Omental fat pad (tissue), 3 donors: ENCODE measurements at regions not wholly inside any gene's neighbourhood (a gene's known extent, or its start where the extent isn't known, plus 50 kb on each side); places are given as distances from the start of the nearest gene placed in this dataset.

Experiments
- ATAC-seq: fragments of 150-250 bp; one replicate; pipeline ENCODE4 v1.9.1; 2016; ENCODE audit warnings: mild to moderate bottlenecking, moderate library complexity; ENCODE audit not compliant: low FRiP score
- DNase-seq: peaks from one replicate; pipeline ENCODE4 v3.0.0-alpha.2; 2019; ENCODE audit warnings: low spot score
- TF ChIP-seq, protein P1 (sequence below), 3 donors: fragments of 450-650 bp; IDR thresholded peaks; one replicate each; pipeline ENCODE4 v1.5.1; 2016 to 2017; ENCODE audit warnings: antibody characterized with exemption in 3 of 3, mild to moderate bottlenecking in 3 of 3, moderate library complexity in 2 of 3

DNA sequence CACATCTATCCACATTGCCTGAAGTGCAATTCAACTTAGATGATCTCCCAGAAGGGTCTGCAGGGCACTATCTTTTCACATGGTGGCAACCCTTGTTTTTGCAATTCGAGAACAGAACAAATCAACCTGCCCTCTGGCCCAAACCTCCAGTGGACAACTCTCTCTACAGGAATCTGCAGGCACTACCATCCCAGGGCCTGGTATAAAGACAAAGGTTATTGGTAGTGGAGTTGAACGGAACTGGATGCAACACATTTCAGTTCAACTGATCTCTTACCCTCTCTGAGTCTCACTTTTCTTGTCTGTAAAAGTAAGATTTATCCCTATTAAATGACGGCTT is 153.2 kb upstream of the EGFLAM start:
- ATAC-seq (no peak), DNase-seq (no peak)
- TF ChIP-seq, protein P1, sequence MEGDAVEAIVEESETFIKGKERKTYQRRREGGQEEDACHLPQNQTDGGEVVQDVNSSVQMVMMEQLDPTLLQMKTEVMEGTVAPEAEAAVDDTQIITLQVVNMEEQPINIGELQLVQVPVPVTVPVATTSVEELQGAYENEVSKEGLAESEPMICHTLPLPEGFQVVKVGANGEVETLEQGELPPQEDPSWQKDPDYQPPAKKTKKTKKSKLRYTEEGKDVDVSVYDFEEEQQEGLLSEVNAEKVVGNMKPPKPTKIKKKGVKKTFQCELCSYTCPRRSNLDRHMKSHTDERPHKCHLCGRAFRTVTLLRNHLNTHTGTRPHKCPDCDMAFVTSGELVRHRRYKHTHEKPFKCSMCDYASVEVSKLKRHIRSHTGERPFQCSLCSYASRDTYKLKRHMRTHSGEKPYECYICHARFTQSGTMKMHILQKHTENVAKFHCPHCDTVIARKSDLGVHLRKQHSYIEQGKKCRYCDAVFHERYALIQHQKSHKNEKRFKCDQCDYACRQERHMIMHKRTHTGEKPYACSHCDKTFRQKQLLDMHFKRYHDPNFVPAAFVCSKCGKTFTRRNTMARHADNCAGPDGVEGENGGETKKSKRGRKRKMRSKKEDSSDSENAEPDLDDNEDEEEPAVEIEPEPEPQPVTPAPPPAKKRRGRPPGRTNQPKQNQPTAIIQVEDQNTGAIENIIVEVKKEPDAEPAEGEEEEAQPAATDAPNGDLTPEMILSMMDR (IDR thresholded peaks at IDR 0.05) = no peak

DNA sequence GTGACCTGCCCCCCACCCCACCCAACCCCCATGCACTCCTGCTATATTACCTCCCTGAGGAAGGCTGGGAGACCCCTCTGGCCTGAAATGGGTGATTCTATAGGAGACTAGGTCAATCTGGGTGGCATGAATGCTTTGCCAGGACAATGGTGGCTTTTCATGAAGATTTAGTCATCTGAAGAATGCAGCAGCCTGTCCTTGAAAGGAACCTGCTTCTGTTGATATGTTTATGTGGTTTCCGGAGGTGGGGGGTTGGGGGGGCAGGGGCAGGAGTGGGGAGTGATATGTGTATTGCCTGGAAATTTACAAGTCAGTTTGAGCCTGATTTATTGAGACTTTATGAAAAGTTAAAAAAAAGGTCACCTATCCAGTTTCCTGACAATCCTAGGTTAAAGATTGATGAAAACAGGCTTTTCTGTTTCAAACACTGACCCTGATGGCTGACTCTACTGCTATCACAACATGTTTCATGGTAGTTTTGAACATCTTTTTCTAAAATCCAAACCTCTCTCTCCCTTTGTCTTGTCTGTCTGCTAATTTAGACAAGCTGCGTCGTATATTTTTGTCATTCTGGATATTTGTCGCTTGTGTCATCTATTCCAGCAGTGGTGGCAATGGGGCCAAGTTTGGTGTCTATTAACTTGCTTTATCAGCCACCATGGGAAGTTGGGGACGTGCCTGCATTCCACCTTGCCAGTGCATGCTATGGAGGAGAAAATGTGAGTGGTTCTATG is 153.7 kb upstream of the EGFLAM start:
- ATAC-seq = no peak
- DNase-seq = no peak
- TF ChIP-seq, protein P1 (IDR thresholded peaks at IDR 0.05) = no peak

DNA sequence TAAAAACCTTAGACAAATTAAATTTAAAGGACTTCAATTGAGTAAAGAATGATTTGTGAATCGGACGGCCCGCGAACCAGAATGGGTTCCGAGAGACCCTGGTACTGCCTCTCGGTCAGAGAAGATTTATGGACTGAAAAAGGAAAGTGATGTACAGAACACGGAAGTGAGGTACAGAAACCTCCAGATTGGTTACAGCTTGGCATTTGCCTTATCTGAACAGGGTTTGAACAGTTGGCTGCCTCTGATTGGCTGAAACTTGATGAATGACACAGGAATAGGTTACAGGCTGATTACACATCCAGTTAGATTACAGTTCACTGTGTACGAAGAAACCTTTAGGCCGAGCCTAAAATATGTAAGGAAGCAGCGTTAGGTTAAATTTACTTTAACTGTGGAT is 156.5 kb upstream of the EGFLAM start:
- ATAC-seq (no peak), DNase-seq (no peak)
- TF ChIP-seq, protein P1 (IDR thresholded peaks at IDR 0.05) = no peak

DNA sequence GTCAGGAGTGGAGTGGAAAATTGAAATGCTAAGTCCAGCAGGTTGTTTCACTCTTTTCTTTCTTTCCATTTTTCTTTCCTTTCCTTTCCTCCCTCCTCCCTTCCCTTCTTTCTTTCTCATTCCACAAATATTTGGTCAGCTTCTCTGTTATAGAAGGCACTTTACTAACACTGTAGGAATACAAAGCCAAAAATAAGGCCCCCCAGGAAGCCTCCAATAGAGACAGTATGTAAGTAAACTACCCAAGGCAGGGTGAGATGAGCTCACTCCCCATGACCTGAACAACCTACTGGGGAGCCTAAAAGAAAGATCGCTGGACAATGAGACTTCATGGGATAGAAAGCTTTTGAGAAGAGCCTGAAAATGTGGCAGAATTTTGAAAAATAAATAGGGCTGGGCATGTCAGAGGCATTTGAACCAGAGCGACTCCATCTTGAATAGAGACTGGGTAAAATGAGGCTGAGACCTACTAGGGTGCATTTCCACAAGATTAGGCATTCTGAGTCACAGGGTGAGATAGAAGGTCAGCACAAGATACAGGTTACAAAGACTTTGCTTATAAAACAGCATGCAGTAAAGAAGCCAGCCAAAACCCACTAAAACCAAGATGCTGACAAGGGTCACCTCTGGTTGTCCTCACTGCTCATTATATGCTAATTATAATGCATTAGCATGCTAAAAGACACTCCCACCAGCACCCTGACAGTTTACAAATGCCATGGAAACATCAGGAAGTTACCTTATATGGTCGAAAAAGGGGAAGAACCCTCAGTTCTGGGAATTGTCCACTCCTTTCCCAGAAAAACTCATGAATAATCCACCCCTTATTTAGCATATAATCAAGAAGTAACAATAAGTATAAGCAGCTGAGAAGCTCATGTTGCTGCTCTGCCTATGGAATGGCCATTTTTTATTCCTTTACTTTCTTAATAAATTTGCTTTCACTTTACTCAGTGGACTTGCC is 158.9 kb upstream of the EGFLAM start:
- no peak for ATAC-seq
- TF ChIP-seq, protein P1 (IDR thresholded peaks at IDR 0.05) = no peak
- DNase-seq = no peak

DNA sequence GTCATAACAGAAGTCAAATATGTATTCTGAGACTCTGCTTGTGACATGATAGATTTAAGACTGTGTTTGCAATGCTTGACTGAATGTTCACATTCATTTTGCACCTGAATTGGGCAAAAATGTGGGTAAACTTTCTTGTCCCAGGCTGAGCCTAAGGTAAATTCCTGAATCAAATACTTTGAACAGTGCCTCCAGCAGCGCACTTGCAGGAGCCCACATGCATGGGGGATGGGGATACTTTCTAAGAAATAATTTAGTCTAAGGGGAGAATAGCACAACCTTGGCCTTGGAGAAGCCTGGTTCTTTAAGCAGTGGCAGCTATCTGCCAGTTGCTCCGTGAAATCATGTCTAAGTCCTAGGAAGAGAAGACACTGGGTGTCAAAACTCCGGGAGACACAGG is 163.5 kb upstream of the EGFLAM start:
- DNase-seq (no peak), ATAC-seq (no peak)
- TF ChIP-seq, protein P1 (IDR thresholded peaks at IDR 0.05) = no peak

DNA sequence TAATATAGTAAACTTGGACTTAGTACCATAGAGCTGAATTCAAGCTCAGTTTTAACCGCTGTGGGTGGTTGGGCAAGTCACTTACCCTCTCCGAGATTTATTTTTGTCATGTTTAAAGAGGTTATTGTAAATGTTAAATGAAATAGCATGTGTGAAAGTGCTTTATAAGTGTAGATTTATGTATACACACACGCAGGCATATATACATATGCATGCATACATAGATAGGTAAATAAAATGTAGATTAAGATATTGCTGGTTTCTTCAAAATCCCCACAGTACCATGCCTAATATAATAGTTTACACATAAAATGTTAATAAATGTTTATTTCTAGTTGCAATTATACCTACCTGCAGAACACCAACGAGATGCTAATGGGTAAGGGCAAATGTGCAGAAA is 164.5 kb upstream of the EGFLAM start:
- TF ChIP-seq, protein P1 (IDR thresholded peaks at IDR 0.05) = no peak
- DNase-seq (no peak), ATAC-seq (no peak)
